Lung (tissue), 11 donors: ENCODE measurements at regions not wholly inside any gene's neighbourhood (a gene's known extent, or its start where the extent isn't known, plus 50 kb on each side); places are given as distances from the start of the nearest gene placed in this dataset.

ENCODE experiments used
- ATAC-seq: fragments of 200-7000 bp; cut with Tn5 transposase; one replicate; pipeline ENCODE4 v1.9.1; 2020; ENCODE audit warnings: moderate number of reproducible peaks; ENCODE audit not compliant: insufficient read depth, low FRiP score
- DNase-seq, 3 donors: peaks; one replicate each; pipeline ENCODE4 v3.0.0-alpha.2; 2013 to 2017
- H3K27ac ChIP-seq, 2 donors: one replicate each; pipeline ENCODE4 v1.5.1; 2013; ENCODE audit warnings: mild to moderate bottlenecking in 2 of 2, moderate library complexity in 2 of 2, control low read depth in 1 of 2, inconsistent platforms in 1 of 2, low read depth in 1 of 2, low read length in 1 of 2
- H3K27me3 ChIP-seq, 3 donors: one replicate each; pipeline ENCODE4 v1.5.1; 2013; ENCODE audit warnings: low read length in 2 of 3; ENCODE audit not compliant: control insufficient read depth in 3 of 3, insufficient read depth in 3 of 3
- H3K36me3 ChIP-seq, 4 donors: one replicate each; pipeline ENCODE4 v1.5.1; 2013; ENCODE audit warnings: low read length in 4 of 4, mild to moderate bottlenecking in 1 of 4, moderate library complexity in 1 of 4; ENCODE audit not compliant: control insufficient read depth in 4 of 4, insufficient read depth in 4 of 4
- H3K4me1 ChIP-seq, 5 donors: one replicate each; pipeline ENCODE4 v1.5.1; 2013; ENCODE audit warnings: low read length in 5 of 5, mild to moderate bottlenecking in 2 of 5, moderate library complexity in 1 of 5; ENCODE audit not compliant: control insufficient read depth in 5 of 5, insufficient read depth in 5 of 5
- H3K4me3 ChIP-seq: one replicate; pipeline ENCODE4 v1.5.1; 2013; ENCODE audit warnings: mild to moderate bottlenecking, control low read depth, moderate library complexity
- H3K9ac ChIP-seq, 2 donors: one replicate each; pipeline ENCODE4 v1.5.1; 2013; ENCODE audit warnings: low read length in 2 of 2, control low read depth in 1 of 2; ENCODE audit not compliant: insufficient read depth in 1 of 2
- H3K9me3 ChIP-seq, 4 donors: one replicate each; pipeline ENCODE4 v1.5.1; 2013; ENCODE audit warnings: low read length in 3 of 4, mild to moderate bottlenecking in 1 of 4, moderate library complexity in 1 of 4; ENCODE audit not compliant: control insufficient read depth in 4 of 4, insufficient read depth in 3 of 4
- WGBS, 2 donors: extraction: QIAGEN DNeasy Blood & Tissue Kit; methylation state at CpG; one replicate each; pipeline ENCODE4 v1.1.7; 2013; 5-methylcytosine and 5-hydroxymethylcytosine counted together
- TF ChIP-seq, protein P1 (sequence below): IDR thresholded peaks from 2 replicates; pipeline ENCODE4 v1.5.1; 2012; ENCODE audit warnings: mild to moderate bottlenecking; ENCODE audit errors: control extremely low read depth, extremely low read depth
- donor health status: control.
- donor health status: control.
- donor health status: Bipolar disorder and iron deficiency.
- donor health status: healthy.
- donor health status: DM: yes; HTN: yes; CAD: no.

DNA sequence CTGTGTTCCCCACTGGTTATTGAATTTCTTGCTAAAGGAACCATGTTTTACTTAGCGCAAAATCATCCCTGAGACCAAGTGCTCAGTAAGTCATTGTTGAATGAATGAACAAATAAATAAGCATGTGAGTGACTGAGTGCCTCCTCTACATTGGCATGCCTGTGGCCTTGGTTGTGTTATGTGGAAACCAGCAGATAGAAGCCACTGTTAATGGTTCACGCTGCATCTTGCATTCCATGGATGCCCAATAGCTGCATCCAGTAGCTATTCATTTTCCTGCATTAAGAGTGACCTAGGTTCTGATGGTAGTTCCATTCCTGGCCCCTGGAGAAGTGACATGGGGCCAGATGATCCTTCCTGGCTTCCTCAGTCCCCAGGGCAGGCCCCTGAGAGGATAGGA is 113.3 kb upstream of the BMPER start:
- WGBS, 2 donors: 96 to 97% methylated on average over 2 of the region's 2 CpGs
- Histone ChIP-seq H3K4me3 (no peak overlapping the region), H3K27me3 (no peaks in the 10 kb centered on the region), H3K27ac (no peak overlapping the region), H3K4me1 (no peaks in the 10 kb centered on the region), H3K9me3 (no peaks in the 10 kb centered on the region), H3K36me3 (no peaks in the 10 kb centered on the region), H3K9ac (no peak overlapping the region)
- ATAC-seq (no peak), DNase-seq (no peak)
- TF ChIP-seq, protein P1, sequence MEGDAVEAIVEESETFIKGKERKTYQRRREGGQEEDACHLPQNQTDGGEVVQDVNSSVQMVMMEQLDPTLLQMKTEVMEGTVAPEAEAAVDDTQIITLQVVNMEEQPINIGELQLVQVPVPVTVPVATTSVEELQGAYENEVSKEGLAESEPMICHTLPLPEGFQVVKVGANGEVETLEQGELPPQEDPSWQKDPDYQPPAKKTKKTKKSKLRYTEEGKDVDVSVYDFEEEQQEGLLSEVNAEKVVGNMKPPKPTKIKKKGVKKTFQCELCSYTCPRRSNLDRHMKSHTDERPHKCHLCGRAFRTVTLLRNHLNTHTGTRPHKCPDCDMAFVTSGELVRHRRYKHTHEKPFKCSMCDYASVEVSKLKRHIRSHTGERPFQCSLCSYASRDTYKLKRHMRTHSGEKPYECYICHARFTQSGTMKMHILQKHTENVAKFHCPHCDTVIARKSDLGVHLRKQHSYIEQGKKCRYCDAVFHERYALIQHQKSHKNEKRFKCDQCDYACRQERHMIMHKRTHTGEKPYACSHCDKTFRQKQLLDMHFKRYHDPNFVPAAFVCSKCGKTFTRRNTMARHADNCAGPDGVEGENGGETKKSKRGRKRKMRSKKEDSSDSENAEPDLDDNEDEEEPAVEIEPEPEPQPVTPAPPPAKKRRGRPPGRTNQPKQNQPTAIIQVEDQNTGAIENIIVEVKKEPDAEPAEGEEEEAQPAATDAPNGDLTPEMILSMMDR: no peak

DNA sequence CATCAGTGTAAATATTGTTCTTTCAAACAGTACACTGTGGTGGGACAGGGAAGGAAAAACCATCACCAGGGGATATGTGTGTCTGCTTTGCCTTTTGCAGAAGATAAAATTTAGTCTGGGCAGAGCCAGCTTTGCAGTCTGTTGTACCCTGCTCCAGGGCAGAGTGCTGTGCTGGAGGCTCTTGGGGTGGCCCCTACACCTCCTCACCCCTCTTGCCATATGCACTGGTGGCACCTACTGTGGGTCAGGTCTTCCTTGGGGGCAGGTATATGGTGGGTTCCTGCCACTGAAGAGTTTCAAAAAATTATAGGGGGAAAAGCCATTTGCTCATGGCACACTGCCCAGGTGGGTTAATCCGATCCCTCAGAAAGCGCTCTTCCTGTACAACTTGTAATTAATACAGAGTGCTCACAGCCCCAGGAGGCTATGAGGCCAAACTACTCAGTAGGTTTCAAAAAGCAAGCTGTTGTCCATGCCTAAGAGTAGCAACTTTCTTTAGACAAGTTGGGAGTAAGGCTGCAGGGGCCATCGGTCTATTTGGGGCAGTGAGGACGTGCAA is 112.7 kb upstream of the BMPER start:
- TF ChIP-seq, protein P1: no peak
- H3K27me3 ChIP-seq: no peaks in the 10 kb centered on the region
- no peak overlapping the region for H3K9ac ChIP-seq
- 95 to 96% methylated on average over 4 of the region's 4 CpGs for WGBS, 2 donors
- ATAC-seq (no peak), DNase-seq (no peak)
- no peak overlapping the region for H3K27ac ChIP-seq
- no peaks in the 10 kb centered on the region for H3K36me3 ChIP-seq
- no peaks in the 10 kb centered on the region for H3K4me1 ChIP-seq
- no peak overlapping the region for H3K4me3 ChIP-seq
- no peaks in the 10 kb centered on the region for H3K9me3 ChIP-seq

DNA sequence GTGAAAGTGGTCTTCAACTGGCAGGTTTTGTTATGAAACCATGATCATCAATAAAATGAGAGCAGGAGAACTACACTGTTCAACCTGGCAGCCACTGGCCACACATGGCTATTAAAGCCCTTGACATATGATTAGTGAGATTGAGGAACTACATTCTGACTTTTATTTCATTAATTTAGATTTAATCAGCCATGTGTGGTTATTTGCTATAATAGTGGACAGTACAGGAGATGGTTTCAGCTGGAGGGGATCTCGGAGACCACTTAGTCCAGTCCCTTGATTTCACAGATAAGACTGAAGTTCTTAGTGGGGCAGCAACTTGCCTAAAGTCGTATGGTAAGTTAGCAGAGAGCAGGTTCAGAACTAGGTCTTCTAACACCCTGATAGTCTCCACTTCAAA is 111.7 kb upstream of the BMPER start:
- no peaks in the 10 kb centered on the region for H3K4me1 ChIP-seq
- H3K27me3 ChIP-seq: no peaks in the 10 kb centered on the region
- no peak overlapping the region for H3K9ac ChIP-seq
- 90 to 92% methylated on average over 2 of the region's 2 CpGs for WGBS, 2 donors
- H3K4me3 ChIP-seq: no peak overlapping the region
- no peak for ATAC-seq
- no peak for DNase-seq
- no peak overlapping the region for H3K27ac ChIP-seq
- H3K36me3 ChIP-seq: no peaks in the 10 kb centered on the region
- TF ChIP-seq, protein P1: no peak
- H3K9me3 ChIP-seq: no peaks in the 10 kb centered on the region

DNA sequence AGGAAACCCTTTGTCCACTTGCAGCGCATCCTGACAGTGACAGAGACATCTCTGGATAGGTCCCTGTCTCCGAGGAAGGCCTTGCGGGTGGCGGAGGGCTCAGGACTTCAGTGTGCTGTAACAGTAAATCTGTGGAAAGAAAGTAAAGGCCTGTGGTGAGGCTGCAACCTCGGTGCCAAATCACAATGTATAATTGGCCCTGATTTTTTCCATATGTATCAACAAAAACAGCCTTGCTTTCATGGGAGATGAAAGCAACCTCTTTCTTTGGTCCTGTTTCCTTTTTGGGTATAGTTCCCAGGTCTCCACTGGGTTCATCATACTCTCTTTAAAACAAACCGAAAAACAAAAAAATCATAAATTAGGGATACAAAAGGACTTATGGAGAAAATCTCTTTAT is 110.9 kb upstream of the BMPER start:
- Histone ChIP-seq H3K27ac (no peak overlapping the region), H3K36me3 (no peaks in the 10 kb centered on the region), H3K4me1 (no peaks in the 10 kb centered on the region), H3K27me3 (no peaks in the 10 kb centered on the region), H3K9ac (no peak overlapping the region), H3K9me3 (no peaks in the 10 kb centered on the region), H3K4me3 (no peak overlapping the region)
- 89 to 97% methylated on average over 6 of the region's 6 CpGs for WGBS, 2 donors
- DNase-seq (no peak), ATAC-seq (no peak)
- TF ChIP-seq, protein P1: no peak
